Inflammatory macrophage (primary cell): ENCODE measurements at regions not wholly inside any gene's neighbourhood (a gene's known extent, or its start where the extent isn't known, plus 50 kb on each side); places are given as distances from the start of the nearest gene placed in this dataset.

Experiments
- DNase-seq, 2 donors: peaks; one replicate each; pipeline ENCODE4 v3.0.0-alpha.2; 2020 to 2022

DNA sequence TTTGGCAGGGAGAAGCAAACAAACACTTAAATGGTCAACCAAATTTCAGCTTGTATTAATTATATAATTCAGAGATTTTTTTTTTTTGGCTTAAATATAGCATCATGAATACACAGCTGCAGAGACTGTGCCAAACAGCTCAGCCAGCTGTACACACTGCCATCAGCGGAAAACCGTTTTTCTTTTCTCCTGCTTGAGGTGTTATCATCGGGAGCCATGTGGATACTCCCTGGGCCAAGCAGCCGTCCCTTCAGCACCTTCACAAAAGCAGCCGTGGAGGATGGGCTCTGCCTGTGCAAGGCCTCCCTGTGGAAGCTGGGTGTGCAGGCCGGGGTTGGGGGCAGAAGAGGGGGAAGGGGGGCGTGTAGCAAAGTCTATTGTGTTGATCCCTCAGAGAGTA lies 85.0 kb downstream of the NUF2 start:
- no peak for DNase-seq

- no peak for DNase-seq
Measured at GRCh38 chr1:163408262-163408661, 86.5 kb downstream of the NUF2 start.

GRCh38 chr1:163410073-163410999 lies 88.6 kb downstream of the NUF2 start:
- DNase-seq = peak; percentile 36 to 39

DNA sequence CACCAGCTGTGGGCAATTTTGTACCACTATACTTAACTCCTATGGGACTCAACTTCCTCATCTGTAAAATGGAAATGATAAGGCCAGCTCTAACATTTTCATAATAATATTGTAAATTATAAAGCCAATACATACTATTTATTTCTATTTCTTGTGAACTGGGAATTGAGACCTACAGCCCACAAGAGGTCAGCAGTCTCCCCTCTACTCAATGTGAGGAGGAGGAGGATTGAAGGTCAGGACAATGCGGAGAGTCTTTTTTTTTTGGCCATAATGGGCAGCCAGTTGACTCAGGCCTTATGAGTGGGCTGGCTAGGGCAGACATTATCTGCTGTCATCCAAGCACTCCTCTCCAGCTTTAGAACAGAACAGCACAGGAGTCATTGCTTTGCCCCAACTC lies 90.5 kb downstream of the NUF2 start:
- no peak for DNase-seq

DNA sequence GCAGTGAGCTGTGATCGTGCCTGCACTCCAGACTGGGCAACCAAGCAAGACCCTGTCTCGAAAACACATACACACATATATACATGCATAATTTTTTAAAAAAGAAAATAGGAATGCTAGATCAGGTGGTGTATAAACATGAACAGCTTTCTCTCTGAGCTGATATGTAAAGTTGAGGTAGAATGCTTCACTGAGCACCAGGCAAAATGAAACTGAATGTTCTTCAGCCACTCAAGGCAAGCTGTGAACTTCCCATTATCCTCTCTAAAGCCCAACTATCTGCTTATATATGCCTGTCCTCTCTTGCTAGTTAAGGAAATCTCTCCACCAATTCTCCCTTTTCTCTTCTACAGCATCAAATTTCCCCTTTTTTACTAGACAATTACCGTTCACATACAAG lies 93.0 kb downstream of the NUF2 start:
- DNase-seq = no peak

GRCh38 chr1:163421701-163422100 lies 99.9 kb downstream of the NUF2 start:
- no peak for DNase-seq

GRCh38 chr1:163422738-163423404 lies 101.1 kb downstream of the NUF2 start:
- no peak for DNase-seq

DNA sequence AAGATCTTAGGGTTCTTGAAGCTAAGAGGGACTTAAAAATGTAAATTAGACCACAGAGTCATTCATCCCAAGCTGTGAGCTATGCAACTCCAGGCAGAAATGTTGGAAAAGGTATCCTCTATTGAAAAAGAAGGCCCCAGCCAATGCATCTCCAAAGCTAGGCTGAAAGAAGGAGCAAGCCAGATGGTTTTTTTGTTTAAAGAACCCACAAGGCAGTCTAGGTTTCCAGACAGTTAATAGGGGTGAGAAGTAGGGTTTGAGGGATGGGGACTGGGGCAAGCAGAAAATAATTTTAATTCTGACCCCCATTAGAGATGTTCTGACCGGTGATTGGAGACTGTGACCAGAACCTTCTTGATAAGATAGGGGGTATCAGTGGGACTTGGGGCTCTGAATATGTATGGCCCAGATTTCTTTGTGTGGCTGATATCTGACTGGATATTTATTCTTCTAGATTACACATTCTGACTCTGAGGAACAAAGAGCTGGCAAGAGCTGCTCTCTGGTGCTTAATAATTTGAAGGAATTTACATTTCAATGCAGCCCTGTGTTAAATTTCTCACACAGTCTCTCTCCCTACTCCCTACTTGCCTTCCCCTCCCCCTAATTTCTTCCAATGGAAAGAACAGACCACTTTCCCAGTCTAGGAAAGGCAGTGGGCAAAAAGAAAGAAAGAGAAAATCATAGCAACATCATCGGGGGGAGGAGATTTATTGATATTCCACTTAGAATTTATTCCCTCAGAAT lies 104.9 kb downstream of the NUF2 start:
- DNase-seq = no peak

GRCh38 chr1:163427279-163427678 lies 105.5 kb downstream of the NUF2 start:
- DNase-seq = no peak

GRCh38 chr1:163436140-163436812 lies 114.5 kb downstream of the NUF2 start:
- DNase-seq = no peak

GRCh38 chr1:163439471-163439870 lies 117.7 kb downstream of the NUF2 start:
- DNase-seq = no peak

DNA sequence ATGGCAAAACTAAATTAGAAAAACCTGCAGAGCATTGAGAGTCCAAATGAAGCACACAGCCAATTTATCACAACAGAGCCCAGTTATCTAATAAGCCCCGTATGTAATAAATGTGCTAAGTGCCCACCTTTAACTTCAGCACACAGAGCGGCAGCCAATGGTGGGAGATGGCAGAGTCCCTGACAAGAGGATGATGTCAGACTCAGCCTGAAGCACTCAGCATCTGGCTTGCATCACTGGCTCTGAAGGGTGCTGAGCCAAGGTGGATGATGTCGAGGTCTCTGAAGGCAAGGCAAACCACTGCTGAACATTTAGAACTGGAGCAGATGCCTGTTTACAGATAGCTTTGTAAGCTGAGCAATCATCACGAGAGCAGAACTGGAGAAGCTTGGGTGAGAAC lies 118.3 kb downstream of the NUF2 start:
- no peak for DNase-seq

GRCh38 chr1:163442231-163442879 lies 120.6 kb downstream of the NUF2 start:
- no peak for DNase-seq

DNA sequence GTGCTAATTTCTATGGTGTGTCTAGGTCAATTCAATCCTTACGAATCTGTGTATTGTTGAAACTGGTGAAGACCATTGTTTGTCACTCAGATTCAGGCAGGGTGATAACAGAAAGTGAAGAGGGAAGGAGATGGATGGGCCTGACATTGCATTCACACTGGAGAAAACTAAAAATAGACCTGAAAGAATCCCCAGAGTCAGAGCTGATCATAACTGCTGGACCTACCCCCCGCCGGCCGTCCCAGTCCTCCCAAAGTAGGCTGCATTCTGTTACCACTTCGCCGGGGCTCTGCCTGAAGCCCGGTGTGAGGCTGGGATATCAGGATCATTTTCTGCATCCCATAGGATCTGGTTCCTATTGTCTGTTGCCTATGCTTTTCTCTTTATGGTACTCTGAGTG lies 121.1 kb downstream of the NUF2 start:
- DNase-seq = no peak

GRCh38 chr1:163443863-163444262 lies 122.1 kb downstream of the NUF2 start:
- no peak for DNase-seq

DNA sequence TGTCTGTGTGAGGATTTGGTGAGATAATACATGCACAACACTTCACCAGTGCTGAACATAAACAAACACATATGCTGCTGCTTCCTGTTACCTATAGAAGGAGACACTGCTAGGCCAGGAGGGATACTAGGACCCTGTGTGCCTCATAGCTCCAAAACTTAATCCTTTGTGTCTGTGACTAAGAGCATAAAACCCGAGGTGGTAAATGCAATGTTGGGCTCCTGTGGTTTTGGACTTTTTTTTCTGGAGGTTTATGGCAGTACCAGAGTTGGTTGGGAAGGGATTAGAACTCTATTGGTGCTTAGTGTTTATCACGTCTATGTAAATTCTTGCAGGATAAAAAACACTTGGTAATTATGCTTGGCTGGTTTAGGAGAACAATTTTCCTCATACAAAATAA lies 122.9 kb downstream of the NUF2 start:
- no peak for DNase-seq

- no peak for DNase-seq
Measured at GRCh38 chr1:163450986-163451385, 129.2 kb downstream of the NUF2 start.

DNA sequence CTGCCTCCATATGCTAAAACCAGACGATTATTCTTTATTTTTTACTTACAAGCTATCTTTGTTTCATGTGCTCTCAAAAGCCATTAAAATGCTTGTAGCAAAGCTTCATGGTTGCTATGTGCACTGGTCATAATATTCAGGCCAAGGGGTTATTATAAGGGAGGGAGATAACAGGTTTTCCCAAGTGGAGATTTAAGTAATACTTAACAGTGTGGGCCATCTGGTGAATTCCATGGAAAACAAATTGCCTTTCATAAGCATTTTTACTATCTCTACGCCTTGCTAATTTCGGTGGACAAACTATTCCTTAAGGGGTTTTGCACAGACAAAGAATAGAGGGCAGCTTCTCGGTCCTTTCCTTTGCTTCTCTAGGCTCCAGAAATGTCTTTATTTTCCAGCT lies 137.8 kb downstream of the NUF2 start:
- no peak for DNase-seq

DNA sequence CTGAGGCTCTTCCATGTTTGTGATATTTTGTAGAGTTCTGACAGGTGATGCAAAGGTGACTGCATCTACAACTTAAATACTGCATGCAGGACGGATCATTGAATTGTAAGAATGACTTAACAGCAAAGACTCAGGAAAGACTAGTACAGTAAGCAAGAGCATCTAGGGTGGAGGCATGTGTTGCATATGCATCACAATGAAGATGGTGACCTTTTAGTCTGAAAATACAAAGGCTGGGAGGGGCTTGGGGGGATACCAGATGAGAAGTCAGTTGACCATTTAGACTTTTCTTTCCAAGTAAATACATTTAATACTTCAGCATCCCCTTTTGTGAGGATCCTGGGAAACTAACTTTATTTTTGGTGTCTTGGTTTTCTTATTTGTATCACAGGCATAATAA lies 145.5 kb downstream of the NUF2 start:
- no peak for DNase-seq

GRCh38 chr1:163471779-163472650 lies 150.3 kb downstream of the NUF2 start:
- DNase-seq = no peak

- DNase-seq = no peak
Measured at GRCh38 chr1:163472651-163473248, 151.0 kb downstream of the NUF2 start.
